CD4-positive, alpha-beta T cell treated with Interleukin-4 for 1 hour (primary cell): ENCODE measurements at regions not wholly inside any gene's neighbourhood (a gene's known extent, or its start where the extent isn't known, plus 50 kb on each side); places are given as distances from the start of the nearest gene placed in this dataset.

ENCODE experiments used
- DNase-seq, 2 donors: peaks; one replicate each; pipeline ENCODE4 v3.0.0-alpha.2; 2020 to 2022

DNA sequence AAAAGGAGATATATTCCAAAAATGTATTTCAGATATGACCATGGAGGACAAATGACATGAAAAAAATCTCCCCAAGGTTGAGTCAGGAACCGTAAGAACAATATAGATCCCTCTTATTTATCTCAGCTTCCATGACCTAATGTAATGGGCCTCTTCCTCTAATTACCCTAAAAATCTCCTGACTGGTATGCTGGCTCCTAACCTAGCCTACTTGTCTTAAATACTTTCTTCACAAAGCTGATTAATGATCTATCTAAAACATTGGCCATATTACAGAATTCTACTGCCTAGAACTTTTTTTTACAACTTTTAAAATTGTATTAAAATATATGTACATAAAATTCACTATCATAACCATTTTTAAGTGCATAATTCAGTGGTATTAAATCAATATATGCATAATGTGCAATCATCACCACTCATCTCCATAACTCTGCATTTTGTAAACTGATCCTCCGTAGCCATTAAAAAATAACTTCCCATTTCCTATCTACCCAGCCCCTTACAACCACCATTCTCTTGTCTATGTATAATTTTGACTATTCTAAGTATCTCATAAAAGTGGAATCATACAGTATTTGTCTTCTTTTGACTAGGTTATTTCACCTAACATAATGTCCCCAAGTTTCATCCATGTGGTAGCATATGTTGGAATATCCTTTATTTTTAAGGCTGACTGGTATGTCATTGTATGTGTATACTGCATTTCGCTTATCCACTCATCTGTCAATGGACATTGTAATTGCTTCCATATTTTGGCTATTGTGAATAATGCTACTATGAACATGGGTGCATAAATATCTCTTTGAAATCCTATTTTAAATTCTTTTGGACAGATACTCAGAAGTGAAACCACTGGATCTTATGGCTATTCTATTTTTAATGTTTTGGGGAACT, 464.6 kb downstream of the ADAMTS20 start:
- DNase-seq = no peak

- no peak for DNase-seq
These were observed 472.5 kb downstream of the ADAMTS20 start for GRCh38 chr12:43079476-43079875.

GRCh38 chr12:43078976-43079375, 473.0 kb downstream of the ADAMTS20 start:
- no peak for DNase-seq

- DNase-seq = no peak
These were observed 479.6 kb downstream of the ADAMTS20 start for GRCh38 chr12:43072431-43072830.

- DNase-seq = no peak
These were observed 480.2 kb upstream of the PRICKLE1 start for GRCh38 chr12:43069768-43070221.

DNA sequence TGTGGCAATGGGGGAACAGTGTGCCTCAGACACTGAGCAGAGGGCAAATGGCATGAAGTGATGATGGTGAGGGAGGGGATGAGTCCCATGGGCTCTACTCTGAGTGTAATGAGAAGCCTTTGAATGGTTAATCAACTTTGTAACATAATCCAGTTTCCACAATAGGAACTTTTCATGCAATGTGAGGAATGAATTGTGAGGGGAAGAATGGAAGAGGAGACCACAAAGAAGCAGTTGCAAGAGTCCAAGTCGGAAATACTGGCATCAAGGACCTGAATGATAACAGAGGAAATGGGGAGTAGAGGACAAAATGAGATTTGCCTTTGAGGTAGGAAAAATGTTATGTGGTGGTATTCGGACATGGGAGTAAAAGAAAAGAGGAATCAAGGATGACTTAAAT, 476.9 kb upstream of the PRICKLE1 start:
- no peak for DNase-seq

GRCh38 chr12:43063650-43064049, 474.1 kb upstream of the PRICKLE1 start:
- DNase-seq = no peak

GRCh38 chr12:43062201-43062895, 472.8 kb upstream of the PRICKLE1 start:
- no peak for DNase-seq

DNA sequence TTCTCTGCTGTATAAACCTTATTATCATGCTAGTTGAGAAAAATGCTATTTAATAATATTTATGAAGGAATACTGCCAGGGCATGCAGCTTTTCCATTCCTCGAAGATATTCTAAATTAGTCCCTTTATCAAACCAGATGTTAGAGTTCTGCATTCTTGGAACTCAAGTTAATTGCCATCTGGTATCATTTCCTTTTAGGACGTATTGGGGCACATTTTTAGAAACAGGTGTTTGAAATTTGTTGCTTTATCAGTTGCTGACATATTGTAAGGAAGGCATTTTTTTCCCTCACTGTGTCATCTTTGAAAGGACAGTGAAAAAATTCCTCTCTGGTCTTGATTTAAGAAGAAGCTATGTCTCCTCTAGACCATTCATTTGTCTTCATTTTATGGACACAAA, 471.2 kb upstream of the PRICKLE1 start:
- no peak for DNase-seq

DNA sequence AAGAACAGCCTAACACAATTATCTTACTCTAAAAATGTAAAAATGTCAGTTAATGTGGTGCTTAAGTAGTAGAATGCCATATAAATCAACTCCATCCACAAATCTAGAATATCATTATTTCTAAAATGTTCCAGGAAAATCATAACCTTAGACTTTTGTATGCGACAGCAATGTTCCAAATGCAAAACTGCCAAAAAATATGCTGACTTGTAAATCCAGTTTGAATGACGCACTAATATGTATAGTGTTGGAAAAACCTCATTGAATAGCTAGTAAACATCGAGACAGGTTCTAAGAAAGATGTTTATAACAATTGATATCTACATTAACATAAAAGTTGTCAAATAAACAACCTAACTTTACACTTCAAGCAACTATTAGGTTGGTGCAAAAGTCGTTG, 469.1 kb upstream of the PRICKLE1 start:
- DNase-seq = no peak

DNA sequence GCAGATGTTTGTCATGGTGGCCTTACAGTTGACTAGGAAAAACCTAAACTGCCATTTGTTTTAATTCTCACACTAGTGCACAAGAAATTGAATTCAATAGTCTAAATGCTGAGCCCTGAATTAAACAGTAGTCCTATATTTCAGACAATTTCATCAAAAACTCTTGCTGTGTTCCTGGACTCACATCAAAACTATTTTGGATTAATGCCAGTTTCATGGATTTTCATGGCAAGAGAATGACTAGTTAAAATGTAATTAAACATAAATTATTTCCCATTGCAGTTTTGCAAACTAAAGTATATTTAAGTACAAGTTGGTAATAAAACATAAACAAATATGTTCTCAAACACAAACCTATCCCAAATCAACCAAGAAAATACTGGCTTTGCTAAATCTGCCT, 468.0 kb upstream of the PRICKLE1 start:
- no peak for DNase-seq

GRCh38 chr12:43054085-43054484, 464.5 kb upstream of the PRICKLE1 start:
- no peak for DNase-seq

DNA sequence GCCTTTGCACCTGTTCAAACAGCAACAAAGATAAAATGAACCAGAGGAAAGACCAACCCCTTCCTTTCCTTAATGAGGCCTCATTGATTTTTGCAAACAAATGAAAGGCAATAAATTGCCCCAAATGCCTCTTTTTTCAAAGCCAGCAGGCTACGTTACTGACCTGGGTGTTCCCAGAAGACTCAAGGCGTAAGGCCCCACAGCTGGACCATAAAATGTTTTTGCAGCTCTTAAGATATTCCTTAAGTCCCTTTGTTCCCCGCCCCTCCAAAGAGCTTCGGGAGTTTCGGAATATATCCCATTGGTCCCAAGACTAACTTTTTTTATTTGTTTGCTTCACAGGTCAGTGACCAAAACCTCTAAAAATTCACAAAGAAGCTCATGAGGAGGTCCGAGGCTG, 462.9 kb upstream of the PRICKLE1 start:
- DNase-seq = no peak

GRCh38 chr12:43044241-43044640, 454.7 kb upstream of the PRICKLE1 start:
- DNase-seq = no peak

DNA sequence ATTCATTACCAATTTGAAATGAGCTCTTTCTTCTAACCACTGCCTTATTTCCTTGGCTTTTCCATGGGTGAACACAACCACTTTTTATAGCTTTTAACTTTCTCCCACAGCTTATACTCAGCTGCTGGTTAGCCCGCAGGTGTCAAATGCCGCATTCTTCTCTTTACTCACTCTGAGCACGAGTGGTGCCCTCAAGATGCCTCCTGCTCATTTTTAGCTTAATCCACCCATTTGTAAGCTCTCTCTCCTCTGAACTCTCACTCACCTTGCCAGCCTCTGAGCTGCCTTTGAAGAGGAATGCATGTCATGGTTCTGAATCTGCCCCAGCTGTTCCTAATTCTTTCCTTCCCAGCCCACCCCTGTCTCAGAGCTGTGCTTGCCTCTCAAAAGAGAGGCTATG, 449.4 kb upstream of the PRICKLE1 start:
- no peak for DNase-seq

DNA sequence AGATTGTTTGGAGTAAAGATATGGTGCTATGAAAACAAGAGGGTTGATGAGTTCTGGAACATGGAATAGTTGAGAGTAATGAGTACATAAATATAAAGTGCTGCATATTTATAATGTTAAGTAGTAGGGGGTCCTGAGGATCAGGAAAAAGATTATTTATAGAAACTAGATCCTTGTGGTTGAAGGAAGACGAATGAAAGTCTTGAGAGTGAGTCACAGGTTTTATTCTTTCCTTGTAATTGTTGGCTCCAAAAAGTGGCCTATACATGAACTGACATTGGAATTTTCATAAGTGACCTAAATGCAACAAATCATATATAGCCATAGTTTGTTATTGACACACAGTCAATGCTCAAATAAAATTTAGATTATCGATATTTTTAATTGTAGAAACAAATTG, 440.4 kb upstream of the PRICKLE1 start:
- no peak for DNase-seq

DNA sequence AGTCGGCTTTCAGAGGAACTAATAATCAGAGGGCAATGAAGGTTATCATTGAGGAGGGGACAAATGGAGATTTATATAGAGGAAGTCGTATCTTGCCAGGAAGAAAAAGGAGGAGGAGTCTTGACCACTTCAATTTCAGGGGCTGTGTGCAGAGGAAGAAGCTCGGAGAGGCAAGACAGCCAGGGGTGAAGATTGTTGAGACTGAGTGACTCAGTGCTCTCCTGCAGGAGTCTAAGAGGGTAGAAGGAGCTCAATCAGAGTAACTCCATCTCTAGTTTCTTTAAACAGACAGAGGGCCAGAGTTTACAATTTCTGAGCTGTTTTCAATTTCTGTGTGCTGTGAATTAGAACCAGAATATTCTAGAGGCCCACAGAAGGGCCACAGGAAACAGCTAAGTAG, 439.3 kb upstream of the PRICKLE1 start:
- DNase-seq = no peak

- DNase-seq = no peak
These were observed 433.3 kb upstream of the PRICKLE1 start for GRCh38 chr12:43022838-43023237.

- no peak for DNase-seq
These were observed 425.7 kb upstream of the PRICKLE1 start for GRCh38 chr12:43015090-43015737.

- no peak for DNase-seq
These were observed 421.9 kb upstream of the PRICKLE1 start for GRCh38 chr12:43011383-43011926.

GRCh38 chr12:43009846-43010240, 420.3 kb upstream of the PRICKLE1 start:
- DNase-seq = no peak

GRCh38 chr12:43008953-43009845, 419.7 kb upstream of the PRICKLE1 start:
- DNase-seq = no peak
